GM21576 (cell line): ENCODE measurements at regions not wholly inside any gene's neighbourhood (a gene's known extent, or its start where the extent isn't known, plus 50 kb on each side); places are given as distances from the start of the nearest gene placed in this dataset.

Source experiments
- ATAC-seq: cut with Tn5 transposase; IDR thresholded peaks from one replicate; pipeline ENCODE4 v1.9.1; 2021; ENCODE audit warnings: mild to moderate bottlenecking, moderate library complexity; ENCODE audit not compliant: unreplicated experiment

GRCh38 chr1:29676496-29676895, 440.2 kb downstream of the PTPRU start:
- ATAC-seq: no peak

GRCh38 chr1:29675481-29676263, 439.4 kb downstream of the PTPRU start:
- no peak for ATAC-seq

- no peak for ATAC-seq
Measured at GRCh38 chr1:29674627-29675326, 438.5 kb downstream of the PTPRU start.

GRCh38 chr1:29673669-29674626, 437.6 kb downstream of the PTPRU start:
- no peak for ATAC-seq

GRCh38 chr1:29673228-29673500, 436.8 kb downstream of the PTPRU start:
- no peak for ATAC-seq

- no peak for ATAC-seq
Measured at GRCh38 chr1:29672416-29673227, 436.3 kb downstream of the PTPRU start.

- no peak for ATAC-seq
Measured at GRCh38 chr1:29671446-29672356, 435.4 kb downstream of the PTPRU start.

- ATAC-seq: no peak
Measured at GRCh38 chr1:29670752-29671151, 434.4 kb downstream of the PTPRU start.

GRCh38 chr1:29669912-29670311, 433.6 kb downstream of the PTPRU start:
- no peak for ATAC-seq

GRCh38 chr1:29669158-29669871, 433.0 kb downstream of the PTPRU start:
- ATAC-seq: no peak

- ATAC-seq: no peak
Measured at GRCh38 chr1:29668551-29669157, 432.3 kb downstream of the PTPRU start.

- no peak for ATAC-seq
Measured at GRCh38 chr1:29667951-29668350, 431.6 kb downstream of the PTPRU start.

- no peak for ATAC-seq
Measured at GRCh38 chr1:29664711-29665110, 428.4 kb downstream of the PTPRU start.

- ATAC-seq: no peak
Measured at GRCh38 chr1:29658688-29659087, 422.4 kb downstream of the PTPRU start.

GRCh38 chr1:29657816-29658215, 421.5 kb downstream of the PTPRU start:
- ATAC-seq: no peak

- ATAC-seq: no peak
Measured at GRCh38 chr1:29655945-29656850, 419.9 kb downstream of the PTPRU start.

GRCh38 chr1:29655145-29655544, 418.8 kb downstream of the PTPRU start:
- ATAC-seq: no peak
